SK-N-SH treated with all-trans-retinoic acid at 6 μM for 48 hours (cell line): ENCODE measurements at regions not wholly inside any gene's neighbourhood (a gene's known extent, or its start where the extent isn't known, plus 50 kb on each side); places are given as distances from the start of the nearest gene placed in this dataset.

ENCODE experiments used
- ATAC-seq: fragments of 200-7000 bp; cut with Tn5 transposase; 3 replicates; pipeline ENCODE4 v1.9.1; 2020; ENCODE audit warnings: mild to moderate bottlenecking, moderate library complexity
- ARNTL ChIP-seq: fragments of 450-650 bp; formaldehyde crosslinking; IDR thresholded peaks from 2 replicates; pipeline ENCODE4 v1.5.0; 2020; ENCODE audit warnings: low read depth, mild to moderate bottlenecking, moderate library complexity, borderline replicate concordance
- BACH2 ChIP-seq: fragments of 250-450 bp; sonication (Bioruptor Pico); IDR thresholded peaks from 2 replicates; pipeline ENCODE4 v1.9.0; 2021; ENCODE audit warnings: mild to moderate bottlenecking, borderline replicate concordance
- CSDC2 ChIP-seq: fragments of 250-450 bp; sonication (Bioruptor Pico); IDR thresholded peaks from 2 replicates; pipeline ENCODE4 v1.5.0; 2020; ENCODE audit warnings: mild to moderate bottlenecking, moderate library complexity
- ESRRG ChIP-seq: fragments of 250-450 bp; sonication (Bioruptor Pico); IDR thresholded peaks from 2 replicates; pipeline ENCODE4 v1.6.1; 2021; ENCODE audit warnings: mild to moderate bottlenecking
- GLIS3 ChIP-seq: fragments of 250-450 bp; sonication (Bioruptor Pico); IDR thresholded peaks from 2 replicates; pipeline ENCODE4 v1.5.0; 2020; ENCODE audit warnings: mild to moderate bottlenecking, moderate library complexity
- ISL1 ChIP-seq: fragments of 250-450 bp; sonication (Bioruptor Pico); IDR thresholded peaks from 2 replicates; pipeline ENCODE4 v2.1.2; 2022; ENCODE audit warnings: mild to moderate bottlenecking, moderate library complexity
- OSR1 ChIP-seq: fragments of 250-450 bp; sonication (Bioruptor Pico); IDR thresholded peaks from 2 replicates; pipeline ENCODE4 v1.8.0; 2022; ENCODE audit warnings: moderate library complexity, mild to moderate bottlenecking, inconsistent platforms
- PPARA ChIP-seq: fragments of 250-450 bp; sonication (Bioruptor Pico); IDR thresholded peaks from 2 replicates; pipeline ENCODE4 v1.5.0; 2020; ENCODE audit warnings: mild to moderate bottlenecking, borderline replicate concordance
- RARB ChIP-seq: fragments of 250-450 bp; sonication (Bioruptor Pico); IDR thresholded peaks from 2 replicates; pipeline ENCODE4 v1.8.0; 2021; ENCODE audit warnings: mild to moderate bottlenecking, moderate library complexity
- TCF4 ChIP-seq: fragments of 250-450 bp; sonication (Bioruptor Pico); IDR thresholded peaks from 2 replicates; pipeline ENCODE4 v1.8.0; 2021; ENCODE audit warnings: mild to moderate bottlenecking, moderate library complexity, borderline replicate concordance
- TOX ChIP-seq: fragments of 250-450 bp; sonication (Bioruptor Pico); IDR thresholded peaks from 2 replicates; pipeline ENCODE4 v1.8.0; 2021; ENCODE audit warnings: mild to moderate bottlenecking, moderate library complexity, borderline replicate concordance
- ZC3H10 ChIP-seq: fragments of 250-450 bp; sonication (Bioruptor Pico); IDR thresholded peaks from 2 replicates; pipeline ENCODE4 v1.5.1; 2021; ENCODE audit warnings: mild to moderate bottlenecking, moderate library complexity
- ZNF565 ChIP-seq: fragments of 450-650 bp; formaldehyde crosslinking; conservative IDR thresholded peaks from 2 replicates; pipeline ENCODE4 v1.5.0; 2020; ENCODE audit warnings: low read depth, mild to moderate bottlenecking, moderate library complexity
- ZNF70 ChIP-seq: fragments of 450-650 bp; formaldehyde crosslinking; IDR thresholded peaks from 2 replicates; pipeline ENCODE4 v1.5.0; 2020; ENCODE audit warnings: mild to moderate bottlenecking, moderate library complexity
- TF ChIP-seq, protein P1 (sequence below): fragments of 250-450 bp; sonication (Bioruptor Pico); IDR thresholded peaks from 2 replicates; pipeline ENCODE4 v1.8.0; 2020; ENCODE audit warnings: mild to moderate bottlenecking, moderate library complexity, borderline replicate concordance
- TF ChIP-seq, protein P2 (sequence below): fragments of 250-450 bp; sonication (Bioruptor Pico); IDR thresholded peaks from 2 replicates; pipeline ENCODE4 v1.8.0; 2021; ENCODE audit warnings: low read depth, mild to moderate bottlenecking, moderate library complexity, borderline replicate concordance
- TF ChIP-seq, protein P3 (sequence below): fragments of 250-450 bp; sonication (Bioruptor Pico); IDR thresholded peaks from 2 replicates; pipeline ENCODE4 v1.5.1; 2020; ENCODE audit warnings: low read depth, mild to moderate bottlenecking, moderate library complexity
- TF ChIP-seq, protein P4 (sequence below): fragments of 250-450 bp; sonication (Bioruptor Pico); IDR thresholded peaks from 2 replicates; pipeline ENCODE4 v1.5.0; 2020; ENCODE audit warnings: mild to moderate bottlenecking, moderate library complexity

- peak; percentile 91 for ATAC-seq
- TF ChIP-seq CSDC2 (no peak), ARNTL (CRISPR knock-in tag) (no peak)
- TF ChIP-seq, all 23 proteins: peak for 0
Measured at GRCh38 chr16:72493716-72494415, 321.9 kb upstream of the PMFBP1 start.

DNA sequence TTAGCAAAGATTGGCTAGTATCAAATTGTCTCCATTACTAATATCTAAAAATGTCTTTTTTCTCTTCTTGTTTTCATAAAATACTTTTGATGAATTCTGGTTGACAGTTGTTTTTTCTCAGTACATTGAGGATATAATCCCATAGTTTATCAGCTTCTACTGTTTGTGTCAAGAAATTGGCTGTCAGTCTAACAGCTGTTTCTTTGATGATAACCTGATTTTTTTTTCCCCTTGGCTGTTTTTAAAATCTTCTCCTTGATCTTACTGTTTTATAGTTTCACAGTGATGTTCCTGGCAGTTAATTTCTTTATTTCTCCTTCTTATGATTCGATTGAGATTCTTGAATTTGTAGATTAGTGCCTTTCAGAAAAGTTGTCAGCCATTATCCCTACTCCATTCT lies 315.3 kb upstream of the PMFBP1 start:
- ATAC-seq, result no peak
- TF ChIP-seq, protein P1, sequence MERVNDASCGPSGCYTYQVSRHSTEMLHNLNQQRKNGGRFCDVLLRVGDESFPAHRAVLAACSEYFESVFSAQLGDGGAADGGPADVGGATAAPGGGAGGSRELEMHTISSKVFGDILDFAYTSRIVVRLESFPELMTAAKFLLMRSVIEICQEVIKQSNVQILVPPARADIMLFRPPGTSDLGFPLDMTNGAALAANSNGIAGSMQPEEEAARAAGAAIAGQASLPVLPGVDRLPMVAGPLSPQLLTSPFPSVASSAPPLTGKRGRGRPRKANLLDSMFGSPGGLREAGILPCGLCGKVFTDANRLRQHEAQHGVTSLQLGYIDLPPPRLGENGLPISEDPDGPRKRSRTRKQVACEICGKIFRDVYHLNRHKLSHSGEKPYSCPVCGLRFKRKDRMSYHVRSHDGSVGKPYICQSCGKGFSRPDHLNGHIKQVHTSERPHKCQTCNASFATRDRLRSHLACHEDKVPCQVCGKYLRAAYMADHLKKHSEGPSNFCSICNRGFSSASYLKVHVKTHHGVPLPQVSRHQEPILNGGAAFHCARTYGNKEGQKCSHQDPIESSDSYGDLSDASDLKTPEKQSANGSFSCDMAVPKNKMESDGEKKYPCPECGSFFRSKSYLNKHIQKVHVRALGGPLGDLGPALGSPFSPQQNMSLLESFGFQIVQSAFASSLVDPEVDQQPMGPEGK, result no peak
- TF ChIP-seq, protein P2, sequence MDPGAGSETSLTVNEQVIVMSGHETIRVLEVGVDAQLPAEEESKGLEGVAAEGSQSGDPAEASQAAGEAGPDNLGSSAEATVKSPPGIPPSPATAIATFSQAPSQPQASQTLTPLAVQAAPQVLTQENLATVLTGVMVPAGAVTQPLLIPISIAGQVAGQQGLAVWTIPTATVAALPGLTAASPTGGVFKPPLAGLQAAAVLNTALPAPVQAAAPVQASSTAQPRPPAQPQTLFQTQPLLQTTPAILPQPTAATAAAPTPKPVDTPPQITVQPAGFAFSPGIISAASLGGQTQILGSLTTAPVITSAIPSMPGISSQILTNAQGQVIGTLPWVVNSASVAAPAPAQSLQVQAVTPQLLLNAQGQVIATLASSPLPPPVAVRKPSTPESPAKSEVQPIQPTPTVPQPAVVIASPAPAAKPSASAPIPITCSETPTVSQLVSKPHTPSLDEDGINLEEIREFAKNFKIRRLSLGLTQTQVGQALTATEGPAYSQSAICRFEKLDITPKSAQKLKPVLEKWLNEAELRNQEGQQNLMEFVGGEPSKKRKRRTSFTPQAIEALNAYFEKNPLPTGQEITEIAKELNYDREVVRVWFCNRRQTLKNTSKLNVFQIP (CRISPR knock-in tag), result no peak
- TF ChIP-seq GLIS3 (CRISPR knock-in tag), result no peak
- TF ChIP-seq TCF4 (CRISPR knock-in tag), result no peak
- no peak for TF ChIP-seq ISL1 (CRISPR knock-in tag)
- TF ChIP-seq ZC3H10, result no peak
- no peak for TF ChIP-seq ZNF565 (CRISPR knock-in tag)
- TF ChIP-seq PPARA (CRISPR knock-in tag), result no peak
- TF ChIP-seq, protein P3, sequence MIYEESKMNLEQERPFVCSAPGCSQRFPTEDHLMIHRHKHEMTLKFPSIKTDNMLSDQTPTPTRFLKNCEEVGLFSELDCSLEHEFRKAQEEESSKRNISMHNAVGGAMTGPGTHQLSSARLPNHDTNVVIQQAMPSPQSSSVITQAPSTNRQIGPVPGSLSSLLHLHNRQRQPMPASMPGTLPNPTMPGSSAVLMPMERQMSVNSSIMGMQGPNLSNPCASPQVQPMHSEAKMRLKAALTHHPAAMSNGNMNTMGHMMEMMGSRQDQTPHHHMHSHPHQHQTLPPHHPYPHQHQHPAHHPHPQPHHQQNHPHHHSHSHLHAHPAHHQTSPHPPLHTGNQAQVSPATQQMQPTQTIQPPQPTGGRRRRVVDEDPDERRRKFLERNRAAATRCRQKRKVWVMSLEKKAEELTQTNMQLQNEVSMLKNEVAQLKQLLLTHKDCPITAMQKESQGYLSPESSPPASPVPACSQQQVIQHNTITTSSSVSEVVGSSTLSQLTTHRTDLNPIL (CRISPR knock-in tag), result no peak
- no peak for TF ChIP-seq CSDC2
- no peak for TF ChIP-seq TOX (CRISPR knock-in tag)
- no peak for TF ChIP-seq ZNF70 (CRISPR knock-in tag)
- no peak for TF ChIP-seq ARNTL (CRISPR knock-in tag)
- TF ChIP-seq BACH2 (CRISPR knock-in tag), result no peak
- no peak for TF ChIP-seq RARB (CRISPR knock-in tag)

- no peak for ATAC-seq
- TF ChIP-seq RARB (CRISPR knock-in tag) (no peak), ISL1 (CRISPR knock-in tag) (no peak), TCF4 (CRISPR knock-in tag) (no peak), BACH2 (CRISPR knock-in tag) (no peak), ESRRG (CRISPR knock-in tag) (no peak), ZNF565 (CRISPR knock-in tag) (no peak)
- TF ChIP-seq, protein P1, result no peak
- TF ChIP-seq, protein P4, sequence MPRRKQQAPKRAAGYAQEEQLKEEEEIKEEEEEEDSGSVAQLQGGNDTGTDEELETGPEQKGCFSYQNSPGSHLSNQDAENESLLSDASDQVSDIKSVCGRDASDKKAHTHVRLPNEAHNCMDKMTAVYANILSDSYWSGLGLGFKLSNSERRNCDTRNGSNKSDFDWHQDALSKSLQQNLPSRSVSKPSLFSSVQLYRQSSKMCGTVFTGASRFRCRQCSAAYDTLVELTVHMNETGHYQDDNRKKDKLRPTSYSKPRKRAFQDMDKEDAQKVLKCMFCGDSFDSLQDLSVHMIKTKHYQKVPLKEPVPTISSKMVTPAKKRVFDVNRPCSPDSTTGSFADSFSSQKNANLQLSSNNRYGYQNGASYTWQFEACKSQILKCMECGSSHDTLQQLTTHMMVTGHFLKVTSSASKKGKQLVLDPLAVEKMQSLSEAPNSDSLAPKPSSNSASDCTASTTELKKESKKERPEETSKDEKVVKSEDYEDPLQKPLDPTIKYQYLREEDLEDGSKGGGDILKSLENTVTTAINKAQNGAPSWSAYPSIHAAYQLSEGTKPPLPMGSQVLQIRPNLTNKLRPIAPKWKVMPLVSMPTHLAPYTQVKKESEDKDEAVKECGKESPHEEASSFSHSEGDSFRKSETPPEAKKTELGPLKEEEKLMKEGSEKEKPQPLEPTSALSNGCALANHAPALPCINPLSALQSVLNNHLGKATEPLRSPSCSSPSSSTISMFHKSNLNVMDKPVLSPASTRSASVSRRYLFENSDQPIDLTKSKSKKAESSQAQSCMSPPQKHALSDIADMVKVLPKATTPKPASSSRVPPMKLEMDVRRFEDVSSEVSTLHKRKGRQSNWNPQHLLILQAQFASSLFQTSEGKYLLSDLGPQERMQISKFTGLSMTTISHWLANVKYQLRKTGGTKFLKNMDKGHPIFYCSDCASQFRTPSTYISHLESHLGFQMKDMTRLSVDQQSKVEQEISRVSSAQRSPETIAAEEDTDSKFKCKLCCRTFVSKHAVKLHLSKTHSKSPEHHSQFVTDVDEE, result no peak
- TF ChIP-seq, all 23 proteins: peak for 0
Measured at GRCh38 chr16:72482695-72483094, 310.7 kb upstream of the PMFBP1 start.

GRCh38 chr16:72481419-72481818 lies 309.5 kb upstream of the PMFBP1 start:
- TF ChIP-seq ZNF565 (CRISPR knock-in tag), result no peak
- TF ChIP-seq, protein P2 (CRISPR knock-in tag), result no peak
- TF ChIP-seq OSR1 (CRISPR knock-in tag), result no peak
- TF ChIP-seq CSDC2, result no peak

More at GRCh38 chr16:72481419-72481818, 309.5 kb upstream of the PMFBP1 start:
- no peak for ATAC-seq
